IPS-18a (cell line): ENCODE measurements at regions not wholly inside any gene's neighbourhood (a gene's known extent, or its start where the extent isn't known, plus 50 kb on each side); places are given as distances from the start of the nearest gene placed in this dataset.

ENCODE experiments used
- H3K27ac ChIP-seq: one replicate; pipeline ENCODE4 v1.5.1; 2013; ENCODE audit warnings: low read length
- H3K27me3 ChIP-seq: one replicate; pipeline ENCODE4 v1.6.1; 2013; ENCODE audit warnings: mild to moderate bottlenecking, low read length; ENCODE audit not compliant: control insufficient read depth, insufficient read depth
- H3K36me3 ChIP-seq: one replicate; pipeline ENCODE4 v1.6.1; 2013; ENCODE audit warnings: low read depth, low read length; ENCODE audit not compliant: control insufficient read depth
- H3K4me1 ChIP-seq: one replicate; pipeline ENCODE4 v1.6.1; 2013; ENCODE audit warnings: low read depth, low read length; ENCODE audit not compliant: control insufficient read depth
- H3K4me3 ChIP-seq: one replicate; pipeline ENCODE4 v1.5.1; 2013; ENCODE audit warnings: low read length
- H3K9ac ChIP-seq: one replicate; pipeline ENCODE4 v1.6.1; 2013; ENCODE audit warnings: mild to moderate bottlenecking, low read length, moderate library complexity
- H3K9me3 ChIP-seq: one replicate; pipeline ENCODE4 v1.6.1; 2013; ENCODE audit warnings: low read depth, low read length; ENCODE audit not compliant: control insufficient read depth

DNA sequence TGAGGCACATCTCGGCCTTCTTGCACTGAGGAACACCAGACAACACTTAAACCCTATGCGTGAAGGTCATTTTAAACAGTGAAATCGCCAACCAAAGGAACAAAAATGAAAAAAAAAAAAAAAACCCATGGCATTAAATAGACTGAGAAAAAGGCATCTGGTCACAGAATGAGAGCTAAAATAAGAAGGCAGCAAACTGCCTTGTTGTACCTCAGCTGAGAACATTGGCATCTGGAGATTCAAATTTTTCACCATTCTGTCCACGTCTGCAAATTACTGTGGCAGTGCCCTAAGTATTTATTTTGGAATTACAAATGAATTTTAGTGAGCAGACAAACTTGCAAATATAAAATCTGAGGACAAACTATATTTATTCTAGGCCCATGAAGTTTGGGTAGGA lies 82.6 kb upstream of the POU1F1 start:
- H3K36me3 ChIP-seq = no peaks in the 10 kb centered on the region
- H3K9me3 ChIP-seq = no peaks in the 10 kb centered on the region
- no peak overlapping the region for H3K4me3 ChIP-seq
- H3K9ac ChIP-seq = no peak overlapping the region
- H3K27ac ChIP-seq = no peak overlapping the region
- no peaks in the 10 kb centered on the region for H3K4me1 ChIP-seq
- no peaks in the 10 kb centered on the region for H3K27me3 ChIP-seq

GRCh38 chr3:87358066-87358465 lies 81.7 kb upstream of the POU1F1 start:
- Histone ChIP-seq H3K4me3 (no peak overlapping the region), H3K9me3 (no peaks in the 10 kb centered on the region), H3K36me3 (no peaks in the 10 kb centered on the region), H3K27me3 (no peaks in the 10 kb centered on the region), H3K9ac (no peak overlapping the region), H3K4me1 (no peaks in the 10 kb centered on the region), H3K27ac (no peak overlapping the region)

DNA sequence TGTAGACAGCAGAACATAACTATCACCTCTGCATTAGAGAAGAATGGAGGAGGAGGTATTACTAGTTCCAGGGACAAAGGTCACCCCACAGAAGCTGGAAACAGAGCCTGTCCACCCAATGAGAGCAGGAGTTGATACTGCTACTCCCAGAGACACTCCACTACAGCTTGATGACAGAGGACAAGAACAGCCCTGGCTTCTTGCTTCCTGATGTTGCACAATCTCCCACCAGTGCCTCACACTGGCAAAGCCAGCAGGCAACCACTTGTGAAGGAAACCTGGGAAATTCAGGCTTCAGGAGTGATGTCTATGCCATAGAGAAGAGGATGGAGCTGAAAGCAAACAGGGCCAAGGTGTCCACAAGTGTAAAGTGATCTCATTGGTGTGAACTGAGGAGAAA lies 78.0 kb upstream of the POU1F1 start:
- Histone ChIP-seq H3K9ac (no peak overlapping the region), H3K4me1 (no peaks in the 10 kb centered on the region), H3K27me3 (no peaks in the 10 kb centered on the region), H3K9me3 (no peaks in the 10 kb centered on the region), H3K4me3 (no peak overlapping the region), H3K27ac (no peak overlapping the region), H3K36me3 (no peaks in the 10 kb centered on the region)

- no peak overlapping the region for H3K9ac ChIP-seq
- no peaks in the 10 kb centered on the region for H3K27me3 ChIP-seq
- H3K9me3 ChIP-seq = no peaks in the 10 kb centered on the region
- no peaks in the 10 kb centered on the region for H3K4me1 ChIP-seq
- H3K36me3 ChIP-seq = no peaks in the 10 kb centered on the region
- no peak overlapping the region for H3K4me3 ChIP-seq
- H3K27ac ChIP-seq = no peak overlapping the region
Observed at GRCh38 chr3:87351937-87352336, 75.6 kb upstream of the POU1F1 start.

GRCh38 chr3:87350367-87351199 lies 74.2 kb upstream of the POU1F1 start:
- no peak overlapping the region for H3K9ac ChIP-seq
- H3K27ac ChIP-seq = no peak overlapping the region
- no peaks in the 10 kb centered on the region for H3K9me3 ChIP-seq
- no peak overlapping the region for H3K4me3 ChIP-seq
- H3K36me3 ChIP-seq = no peaks in the 10 kb centered on the region
- H3K4me1 ChIP-seq = no peaks in the 10 kb centered on the region
- no peaks in the 10 kb centered on the region for H3K27me3 ChIP-seq

GRCh38 chr3:87349833-87350232 lies 73.4 kb upstream of the POU1F1 start:
- Histone ChIP-seq H3K9me3 (no peaks in the 10 kb centered on the region), H3K27ac (no peak overlapping the region), H3K27me3 (no peaks in the 10 kb centered on the region), H3K4me1 (no peaks in the 10 kb centered on the region), H3K9ac (no peak overlapping the region), H3K4me3 (no peak overlapping the region), H3K36me3 (no peaks in the 10 kb centered on the region)

- Histone ChIP-seq H3K9me3 (no peaks in the 10 kb centered on the region), H3K27me3 (no peaks in the 10 kb centered on the region), H3K9ac (no peak overlapping the region), H3K36me3 (no peaks in the 10 kb centered on the region), H3K4me1 (no peaks in the 10 kb centered on the region), H3K4me3 (no peak overlapping the region), H3K27ac (no peak overlapping the region)
Observed at GRCh38 chr3:87336761-87337160, 60.4 kb upstream of the POU1F1 start.

- Histone ChIP-seq H3K36me3 (no peaks in the 10 kb centered on the region), H3K4me3 (no peak overlapping the region), H3K27me3 (no peaks in the 10 kb centered on the region), H3K9ac (no peak overlapping the region), H3K27ac (no peak overlapping the region), H3K4me1 (no peaks in the 10 kb centered on the region), H3K9me3 (no peaks in the 10 kb centered on the region)
Observed at GRCh38 chr3:87335931-87336330, 59.5 kb upstream of the POU1F1 start.

- Histone ChIP-seq H3K9me3 (no peaks in the 10 kb centered on the region), H3K9ac (no peak overlapping the region), H3K4me3 (no peak overlapping the region), H3K4me1 (no peaks in the 10 kb centered on the region), H3K36me3 (no peaks in the 10 kb centered on the region), H3K27me3 (no peaks in the 10 kb centered on the region), H3K27ac (no peak overlapping the region)
Observed at GRCh38 chr3:87333393-87333892, 57.1 kb upstream of the POU1F1 start.

- H3K4me3 ChIP-seq = no peak overlapping the region
Observed at GRCh38 chr3:87332789-87333188, 56.4 kb upstream of the POU1F1 start.

DNA sequence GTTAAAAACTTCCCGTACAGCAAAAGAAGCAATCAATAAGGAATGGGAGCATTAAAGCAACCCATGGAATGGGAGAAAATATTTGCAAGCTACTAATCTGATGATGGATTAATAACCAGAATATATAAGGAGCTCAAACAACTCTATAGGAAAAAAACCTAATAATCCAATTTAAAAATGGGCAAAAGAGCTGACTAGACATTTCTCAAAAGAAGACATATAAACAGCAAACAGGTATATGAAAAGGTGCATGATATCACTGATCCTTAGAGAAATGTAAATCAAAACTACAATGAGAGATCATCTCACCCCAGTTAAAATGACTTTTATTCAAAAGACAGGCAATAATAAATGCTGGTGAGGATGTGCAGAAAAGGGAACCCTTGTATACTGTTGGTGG lies 52.7 kb upstream of the POU1F1 start:
- no peak overlapping the region for H3K4me3 ChIP-seq
- H3K27me3 ChIP-seq = no peaks in the 10 kb centered on the region

More at GRCh38 chr3:87332789-87333188, 56.4 kb upstream of the POU1F1 start:
- no peaks in the 10 kb centered on the region for H3K36me3 ChIP-seq
- H3K27ac ChIP-seq = no peak overlapping the region
- H3K9me3 ChIP-seq = no peaks in the 10 kb centered on the region
- H3K4me1 ChIP-seq = no peaks in the 10 kb centered on the region
- no peak overlapping the region for H3K9ac ChIP-seq
- H3K27me3 ChIP-seq = no peaks in the 10 kb centered on the region

More for the DNA sequence above, 52.7 kb upstream of the POU1F1 start:
- Histone ChIP-seq H3K27ac (no peak overlapping the region), H3K9ac (no peak overlapping the region), H3K9me3 (no peaks in the 10 kb centered on the region), H3K4me1 (no peaks in the 10 kb centered on the region), H3K36me3 (no peaks in the 10 kb centered on the region)
